Activated B cell treated with CpG ODN at 0.5 μM for 24 hours (primary cell): ENCODE measurements at regions not wholly inside any gene's neighbourhood (a gene's known extent, or its start where the extent isn't known, plus 50 kb on each side); places are given as distances from the start of the nearest gene placed in this dataset.

ENCODE experiments used
- ATAC-seq: fragments of 200-7000 bp; cut with Tn5 transposase; one replicate; pipeline ENCODE4 v1.10.0; 2021; ENCODE audit warnings: low read depth, mild to moderate bottlenecking, moderate library complexity
- CTCF ChIA-PET: fragments of 350-600 bp; sonication (Branson Sonifier 250); formaldehyde crosslinking; loops from one replicate; lab custom pipeline; 2021; ENCODE audit warnings: antibody characterized with exemption; lab: Charles Lee
- POLR2A ChIA-PET: fragments of 350-600 bp; sonication (Branson Sonifier 250); formaldehyde crosslinking; loops from one replicate; lab custom pipeline; 2021; ENCODE audit warnings: antibody characterized with exemption; lab: Charles Lee
- DNase-seq: peaks from one replicate; pipeline ENCODE4 v3.0.0; 2022
- H3K27ac Mint-ChIP-seq: one replicate; pipeline ENCODE4 v1.8.0; 2020; ENCODE audit warnings: mixed read lengths
- H3K27me3 Mint-ChIP-seq: one replicate; pipeline ENCODE4 v1.8.0; 2021; ENCODE audit warnings: mixed read lengths
- H3K36me3 Mint-ChIP-seq: one replicate; pipeline ENCODE4 v1.8.0; 2021; ENCODE audit warnings: low read depth, mixed read lengths
- H3K4me1 Mint-ChIP-seq: one replicate; pipeline ENCODE4 v1.8.0; 2021; ENCODE audit warnings: mixed read lengths
- H3K4me3 Mint-ChIP-seq: one replicate; pipeline ENCODE4 v1.8.0; 2020; ENCODE audit warnings: mild to moderate bottlenecking, mixed read lengths
- H3K9me3 Mint-ChIP-seq: one replicate; pipeline ENCODE4 v1.8.0; 2020; ENCODE audit warnings: mixed read lengths
- CTCF ChIP-seq: fragments of 200-600 bp; IDR thresholded peaks from one replicate; pipeline ENCODE4 v1.8.0; 2022; ENCODE audit warnings: antibody characterized with exemption, mild to moderate bottlenecking
- intact Hi-C: fragments of 100-400 bp; cut with micrococcal nuclease; formaldehyde crosslinking; loops from one replicate; pipeline ENCODE4 v1.15.1; 2024

- H3K27me3 Mint-ChIP-seq, result no peaks in the 10 kb centered on the region
- no peak for TF ChIP-seq CTCF
- no peaks in the 10 kb centered on the region for H3K4me1 Mint-ChIP-seq
- ATAC-seq (no peak), DNase-seq (no peak)
- intact Hi-C loops, result no loop called here
- no peak overlapping the region for H3K4me3 Mint-ChIP-seq
- peaks cover 5% of the 10 kb centered on the region for H3K9me3 Mint-ChIP-seq
- H3K36me3 Mint-ChIP-seq, result no peaks in the 10 kb centered on the region
- CTCF ChIA-PET, result no interaction called here
- no peak overlapping the region for H3K27ac Mint-ChIP-seq
- POLR2A ChIA-PET, result no interaction called here
These were observed 169.9 kb downstream of the KIF18A start for GRCh38 chr11:27938011-27938410.

DNA sequence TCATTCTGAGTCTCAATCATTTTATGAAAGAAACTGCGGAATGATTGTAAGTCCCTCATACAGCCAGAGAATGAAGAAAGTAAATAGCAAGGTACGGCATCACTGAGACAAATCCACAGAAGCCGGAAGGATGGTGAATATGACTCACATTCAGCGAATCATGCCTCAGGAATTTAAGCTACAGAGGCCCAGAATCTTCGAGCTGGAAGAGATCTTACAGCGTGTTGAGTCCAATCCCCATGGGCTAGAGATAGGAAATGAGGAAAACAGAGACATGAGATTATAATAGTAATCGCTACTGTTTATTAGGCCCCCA, 173.2 kb downstream of the KIF18A start:
- ChIA-PET POLR2A (no interaction called here), CTCF (no interaction called here)
- H3K27ac Mint-ChIP-seq, result no peak overlapping the region
- intact Hi-C loops, result loop anchor here (5.0 kb wide), 1 partner anchor 1658 kb away; no protein-coding TSS in a partner anchor
- DNase-seq, result no peak
- H3K9me3 Mint-ChIP-seq, result peaks cover 5% of the 10 kb centered on the region
- no peak for TF ChIP-seq CTCF
- H3K4me3 Mint-ChIP-seq, result no peak overlapping the region
- H3K27me3 Mint-ChIP-seq, result no peaks in the 10 kb centered on the region
- ATAC-seq, result no peak
- H3K4me1 Mint-ChIP-seq, result no peaks in the 10 kb centered on the region
- H3K36me3 Mint-ChIP-seq, result no peaks in the 10 kb centered on the region

DNA sequence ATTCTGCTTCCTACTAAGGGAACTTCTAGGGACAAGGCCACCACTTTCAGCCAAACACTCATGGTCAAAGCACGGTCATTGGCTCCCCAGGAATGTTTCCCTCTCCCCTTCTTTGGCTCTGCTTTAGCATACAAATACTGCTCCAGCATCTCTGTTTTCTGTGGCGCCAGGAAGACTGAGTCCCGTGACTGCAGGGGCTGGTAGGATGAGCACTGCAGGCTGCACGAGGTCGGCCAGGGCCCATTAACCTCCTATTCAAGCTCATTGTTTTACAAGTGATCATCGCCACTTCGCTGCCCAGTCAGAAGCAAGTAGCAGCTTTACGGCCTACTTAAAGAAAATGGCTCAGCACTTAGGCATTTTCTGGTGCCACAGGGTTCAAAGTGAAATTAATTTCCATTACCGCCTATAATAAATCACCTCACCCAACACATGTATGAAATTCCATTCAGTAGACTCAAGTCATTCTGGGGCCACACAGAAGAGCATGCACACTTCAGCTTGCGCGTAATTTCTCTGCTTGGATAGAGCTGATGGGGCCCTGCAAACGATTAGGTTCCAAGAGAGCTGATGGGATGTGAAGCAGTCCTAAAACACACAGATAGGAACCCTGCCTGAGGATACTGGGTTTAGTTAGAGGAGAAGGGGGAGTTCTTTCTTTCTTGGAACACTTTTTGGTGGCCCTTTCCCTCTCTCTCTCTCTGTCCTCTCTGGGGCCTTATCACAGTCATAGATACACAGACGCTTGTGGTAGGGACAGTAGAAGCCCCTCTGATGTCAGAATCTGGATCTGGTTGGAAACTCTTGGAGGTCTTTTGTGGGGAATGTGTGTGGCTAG, 173.7 kb downstream of the KIF18A start:
- no peak for TF ChIP-seq CTCF
- Mint-ChIP-seq H3K4me3 (no peak overlapping the region), H3K9me3 (peaks cover 5% of the 10 kb centered on the region), H3K4me1 (no peaks in the 10 kb centered on the region), H3K27ac (no peak overlapping the region), H3K27me3 (no peaks in the 10 kb centered on the region), H3K36me3 (no peaks in the 10 kb centered on the region)
- POLR2A ChIA-PET, result no interaction called here
- intact Hi-C loops, result loop anchor here (5.0 kb wide), 1 partner anchor 1658 kb away; no protein-coding TSS in a partner anchor
- ATAC-seq, result no peak
- no peak for DNase-seq
- CTCF ChIA-PET, result no interaction called here

- TF ChIP-seq CTCF, result no peak
- Mint-ChIP-seq H3K4me1 (no peaks in the 10 kb centered on the region), H3K27me3 (no peaks in the 10 kb centered on the region), H3K9me3 (no peaks in the 10 kb centered on the region), H3K36me3 (no peaks in the 10 kb centered on the region), H3K4me3 (no peak overlapping the region), H3K27ac (no peak overlapping the region)
- intact Hi-C loops, result loop anchor here (5.0 kb wide), 1 partner anchor 1661 kb away; no protein-coding TSS in a partner anchor
- ATAC-seq, result no peak
- DNase-seq, result no peak
- CTCF ChIA-PET, result no interaction called here
- POLR2A ChIA-PET, result no interaction called here
These were observed 176.2 kb downstream of the KIF18A start for GRCh38 chr11:27931770-27932169.

DNA sequence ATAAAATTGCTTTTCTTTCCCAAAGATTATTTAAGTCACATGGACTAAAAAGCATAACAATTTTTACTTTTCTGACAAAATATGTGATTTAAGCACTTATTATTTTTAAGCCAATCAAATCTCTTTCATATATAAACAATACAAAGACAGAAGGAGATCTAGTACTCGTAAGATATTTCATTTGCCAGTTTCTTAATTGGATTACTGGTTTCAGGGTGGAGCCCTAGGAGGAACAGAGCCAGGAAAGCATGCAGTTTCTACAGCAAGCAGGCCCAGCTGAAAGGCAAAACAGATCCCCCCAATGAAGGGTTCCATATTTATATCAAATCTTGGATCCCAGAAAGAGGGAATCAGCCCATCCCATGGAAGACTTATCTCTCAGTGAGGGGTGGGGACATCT, 177.0 kb downstream of the KIF18A start:
- intact Hi-C loops, result loop anchor here (5.0 kb wide), 1 partner anchor 1661 kb away; no protein-coding TSS in a partner anchor
- POLR2A ChIA-PET, result no interaction called here
- CTCF ChIA-PET, result no interaction called here
- no peaks in the 10 kb centered on the region for H3K9me3 Mint-ChIP-seq
- DNase-seq, result no peak
- no peaks in the 10 kb centered on the region for H3K27me3 Mint-ChIP-seq
- no peak overlapping the region for H3K4me3 Mint-ChIP-seq
- no peak for ATAC-seq
- H3K4me1 Mint-ChIP-seq, result no peaks in the 10 kb centered on the region
- H3K36me3 Mint-ChIP-seq, result no peaks in the 10 kb centered on the region
- no peak overlapping the region for H3K27ac Mint-ChIP-seq
- TF ChIP-seq CTCF, result no peak
